Mucosa of descending colon (tissue), 3 donors: ENCODE measurements at regions not wholly inside any gene's neighbourhood (a gene's known extent, or its start where the extent isn't known, plus 50 kb on each side); places are given as distances from the start of the nearest gene placed in this dataset.

Experiments used
- ATAC-seq: fragments of 200-7000 bp; cut with Tn5 transposase; one replicate; pipeline ENCODE4 v1.9.1; 2020; ENCODE audit warnings: mild to moderate bottlenecking, moderate library complexity
- DNase-seq, 3 donors: peaks; one replicate each; pipeline ENCODE4 v3.0.0-alpha.2; 2020
- H3K36me3 ChIP-seq: fragments of 200-600 bp; one replicate; pipeline ENCODE4 v1.8.0; 2021; ENCODE audit warnings: low read depth, mild to moderate bottlenecking
- H3K4me1 ChIP-seq: fragments of 200-600 bp; one replicate; pipeline ENCODE4 v1.8.0; 2021; ENCODE audit warnings: low read depth, mild to moderate bottlenecking
- H3K4me3 ChIP-seq: fragments of 200-600 bp; one replicate; pipeline ENCODE4 v1.8.0; 2021; ENCODE audit warnings: mild to moderate bottlenecking
- H3K9me3 ChIP-seq: fragments of 200-600 bp; one replicate; pipeline ENCODE4 v1.8.0; 2021; ENCODE audit warnings: mild to moderate bottlenecking
- CTCF ChIP-seq: fragments of 200-600 bp; IDR thresholded peaks from one replicate; pipeline ENCODE4 v1.8.0; 2022; ENCODE audit warnings: antibody characterized with exemption, mild to moderate bottlenecking
- intact Hi-C, 2 donors: fragments of 100-400 bp; cut with DNase I in 1 of 2; cut with micrococcal nuclease in 1 of 2; formaldehyde crosslinking; loops; one replicate each; pipeline versions ENCODE4 v1.11.0 to v1.11.1; 2022; cut with DNase I, micrococcal nuclease
- donor health status: DM: no; HTN: no; CAD: no; lungs with moderate emphysema.
- donor health status: DM: no; HTN: no; CAD: no.
- donor health status: DM: no; HTN: yes; CAD: no.

GRCh38 chr12:97097734-97098133 is 190.7 kb downstream of the NEDD1 start:
- no peak for DNase-seq
- no peak overlapping the region for H3K4me3 ChIP-seq
- no peaks in the 10 kb centered on the region for H3K4me1 ChIP-seq
- intact Hi-C loops, result no loop called here
- H3K9me3 ChIP-seq, result no peaks in the 10 kb centered on the region
- H3K36me3 ChIP-seq, result no peaks in the 10 kb centered on the region
- no peak for ATAC-seq
- no peak for TF ChIP-seq CTCF

DNA sequence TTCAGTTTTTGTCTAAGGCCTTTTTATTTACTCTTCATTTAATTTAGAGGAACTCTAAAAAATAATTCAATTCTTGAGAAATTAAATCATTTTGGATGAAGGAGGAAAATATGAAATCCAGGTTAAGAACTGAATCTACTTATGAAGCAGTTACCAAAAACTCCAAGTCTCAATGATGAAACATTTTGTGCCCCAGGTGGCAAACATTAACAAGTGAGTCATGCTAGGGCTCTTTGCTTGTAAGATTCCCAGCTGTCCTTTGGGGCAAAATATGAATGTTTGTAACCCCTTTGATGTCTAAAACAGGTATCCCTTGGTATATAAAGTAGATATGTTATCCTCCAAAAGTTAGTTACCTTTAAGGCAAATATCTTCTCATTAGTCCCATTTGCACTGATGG is 202.4 kb downstream of the NEDD1 start:
- TF ChIP-seq CTCF, result no peak
- no peak overlapping the region for H3K4me3 ChIP-seq
- DNase-seq (no peak), ATAC-seq (no peak)
- no peaks in the 10 kb centered on the region for H3K4me1 ChIP-seq
- H3K9me3 ChIP-seq, result no peaks in the 10 kb centered on the region
- intact Hi-C loops, result no loop called here
- H3K36me3 ChIP-seq, result no peaks in the 10 kb centered on the region

DNA sequence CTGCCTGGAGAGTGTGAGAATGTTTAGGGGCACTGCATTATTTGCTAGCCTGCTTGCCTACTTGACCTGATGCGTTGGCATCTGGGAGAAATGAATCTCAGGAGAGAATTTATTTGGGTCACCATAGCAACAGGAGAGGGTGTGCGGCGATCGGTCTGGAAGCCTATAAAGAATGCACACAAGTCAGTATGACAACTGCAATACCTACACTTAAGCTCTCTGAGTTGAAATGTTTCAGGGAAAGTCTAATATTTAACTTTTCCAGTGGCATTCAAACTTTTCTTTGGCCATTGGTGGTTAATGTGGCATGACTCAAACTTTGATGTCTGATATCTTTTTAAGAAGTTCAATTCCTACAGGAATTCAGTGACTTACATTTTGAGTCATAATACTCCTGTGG is 205.1 kb downstream of the NEDD1 start:
- intact Hi-C loops, result no loop called here
- no peak for DNase-seq
- Histone ChIP-seq H3K9me3 (no peaks in the 10 kb centered on the region), H3K4me1 (no peaks in the 10 kb centered on the region), H3K36me3 (no peaks in the 10 kb centered on the region), H3K4me3 (no peak overlapping the region)
- ATAC-seq, result no peak
- no peak for TF ChIP-seq CTCF

- H3K36me3 ChIP-seq, result no peaks in the 10 kb centered on the region
- TF ChIP-seq CTCF, result no peak
- DNase-seq, result no peak
- H3K4me3 ChIP-seq, result no peak overlapping the region
- no peaks in the 10 kb centered on the region for H3K4me1 ChIP-seq
- no peaks in the 10 kb centered on the region for H3K9me3 ChIP-seq
- no peak for ATAC-seq
- intact Hi-C loops, result no loop called here
Observed at GRCh38 chr12:97118796-97119375, 211.8 kb downstream of the NEDD1 start.

DNA sequence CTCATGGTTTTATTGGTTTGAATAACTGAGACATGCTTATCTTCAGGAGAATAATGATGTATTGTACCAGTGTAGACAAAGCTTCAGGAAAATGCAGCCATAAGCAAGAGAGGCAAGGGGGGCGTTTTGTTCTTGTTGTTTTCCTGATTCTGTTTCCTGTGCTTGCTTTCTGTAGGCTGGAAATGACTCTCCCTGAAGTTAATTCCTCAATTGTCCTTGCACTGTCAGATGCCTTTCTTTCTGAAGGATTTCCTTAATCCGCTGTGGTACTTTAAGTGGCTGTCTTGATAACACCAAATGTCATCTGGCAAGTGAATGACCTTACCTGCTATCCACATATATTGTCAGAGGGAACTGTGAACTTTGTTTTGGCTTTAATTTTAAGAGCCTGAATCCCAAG is 220.0 kb downstream of the NEDD1 start:
- Histone ChIP-seq H3K4me3 (no peak overlapping the region), H3K9me3 (no peaks in the 10 kb centered on the region), H3K36me3 (no peaks in the 10 kb centered on the region), H3K4me1 (no peaks in the 10 kb centered on the region)
- intact Hi-C loops, result no loop called here
- DNase-seq (no peak), ATAC-seq (no peak)
- TF ChIP-seq CTCF, result no peak
